Natural killer cell (primary cell): ENCODE measurements at regions not wholly inside any gene's neighbourhood (a gene's known extent, or its start where the extent isn't known, plus 50 kb on each side); places are given as distances from the start of the nearest gene placed in this dataset.
"Not testable (repeated sequence)": the region's sequence is repeated elsewhere in the genome, so short reads cannot be mapped to it uniquely, and the experiment has no call there.

Experiments used
- ATAC-seq, 3 donors: fragments of 150-1000 bp in 2 of 3; fragments of 200-7000 bp in 1 of 3; cut with Tn5 transposase; 1 replicate in 1 of 3; 2 replicates in 2 of 3; pipeline ENCODE4 v1.10.0; 2021; ENCODE audit warnings: mild to moderate bottlenecking in 2 of 3, moderate library complexity in 2 of 3
- DNase-seq, 2 donors: peaks; one replicate each; pipeline versions ENCODE4 v3.0.0 to v3.0.0-alpha.2; 2013 to 2021; ENCODE audit warnings: mixed read lengths in 1 of 2
- H3K27ac ChIP-seq: one replicate; pipeline ENCODE4 v1.5.1; 2013; ENCODE audit warnings: mild to moderate bottlenecking, low read length
- H3K27me3 ChIP-seq: one replicate; pipeline ENCODE4 v1.6.1; 2013; ENCODE audit warnings: low read length; ENCODE audit not compliant: control insufficient read depth, insufficient read depth
- H3K36me3 ChIP-seq: one replicate; pipeline ENCODE4 v1.6.1; 2013; ENCODE audit warnings: low read length; ENCODE audit not compliant: control insufficient read depth, insufficient read depth
- H3K4me1 ChIP-seq: one replicate; pipeline ENCODE4 v1.6.1; 2013; ENCODE audit warnings: low read length; ENCODE audit not compliant: control insufficient read depth, insufficient read depth
- H3K4me3 ChIP-seq: one replicate; pipeline ENCODE4 v1.5.1; 2013; ENCODE audit warnings: low read length
- H3K9me3 ChIP-seq: one replicate; pipeline ENCODE4 v1.6.1; 2013; ENCODE audit warnings: low read length; ENCODE audit not compliant: control insufficient read depth, insufficient read depth
- H3K27ac Mint-ChIP-seq, 2 donors: one replicate each; pipeline ENCODE4 v1.8.0; 2022; ENCODE audit warnings: mild to moderate bottlenecking in 2 of 2, mixed read lengths in 2 of 2, moderate library complexity in 1 of 2
- H3K27me3 Mint-ChIP-seq, 2 donors: one replicate each; pipeline ENCODE4 v1.8.0; 2022; ENCODE audit warnings: low read depth in 2 of 2, mixed read lengths in 2 of 2
- H3K36me3 Mint-ChIP-seq: one replicate; pipeline ENCODE4 v1.8.0; 2022; ENCODE audit warnings: mixed read lengths
- H3K4me1 Mint-ChIP-seq, 2 donors: one replicate each; pipeline ENCODE4 v1.8.0; 2022; ENCODE audit warnings: mixed read lengths in 2 of 2
- H3K4me3 Mint-ChIP-seq: one replicate; pipeline ENCODE4 v1.8.0; 2022; ENCODE audit warnings: mild to moderate bottlenecking, moderate library complexity, mixed read lengths
- H3K9me3 Mint-ChIP-seq, 2 donors: one replicate each; pipeline ENCODE4 v1.8.0; 2022; ENCODE audit warnings: mixed read lengths in 2 of 2
- WGBS: methylation state at CpG from one replicate; pipeline ENCODE4 v1.1.7; 2013; ENCODE audit warnings: missing lambda C conversion rate; ENCODE audit not compliant: insufficient coverage; 5-methylcytosine and 5-hydroxymethylcytosine counted together
- intact Hi-C: fragments of 100-400 bp; cut with micrococcal nuclease; formaldehyde crosslinking; loops from one replicate; pipeline ENCODE4 v1.14.2; 2022
- TF ChIP-seq, protein P1 (sequence below): fragments of 200-600 bp; IDR thresholded peaks from one replicate; pipeline ENCODE4 v1.8.0; 2022; ENCODE audit warnings: antibody characterized with exemption

DNA sequence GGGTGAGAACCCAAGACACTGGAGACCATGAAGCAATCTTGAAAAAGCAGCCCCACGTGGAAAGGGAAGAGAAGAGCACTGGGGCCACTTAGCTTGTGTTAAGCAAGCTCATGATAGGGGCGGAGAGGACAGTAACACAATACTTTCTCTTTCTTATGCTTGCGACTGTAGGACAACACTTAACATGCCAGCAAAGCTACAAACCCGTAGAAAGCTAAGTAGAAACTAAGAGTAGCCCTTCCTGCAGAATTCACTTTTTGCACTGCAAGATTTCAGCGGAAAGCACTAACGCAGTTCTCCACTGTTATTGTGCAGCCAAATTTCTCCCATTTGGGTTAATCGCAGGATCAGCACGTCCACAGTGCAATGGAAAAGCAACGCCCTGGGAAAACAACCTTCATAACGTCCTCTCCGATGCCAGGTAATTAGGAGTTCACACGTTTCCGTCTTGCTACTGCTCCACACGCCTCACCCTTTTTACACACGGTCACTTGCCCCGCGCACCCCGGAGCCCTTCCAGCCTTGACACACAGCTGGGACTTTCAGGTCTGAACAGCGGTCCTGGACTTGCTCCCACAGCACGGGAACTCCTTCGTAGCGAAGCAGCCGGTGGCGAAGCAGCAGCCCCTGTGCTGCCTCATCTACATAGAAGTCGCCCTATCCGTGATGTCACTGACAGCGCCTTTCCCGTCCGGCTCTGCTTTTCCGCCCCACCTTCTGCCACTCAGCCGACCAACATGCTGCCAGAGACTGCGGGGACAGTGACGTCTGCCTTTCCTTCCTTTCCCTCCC lies 148.6 kb downstream of the PPIAL4G start:
- Histone ChIP-seq H3K27ac (peak overlapping the region; percentile 80), H3K27me3 (peaks cover 5% of the 10 kb centered on the region), H3K4me3 (peak overlapping the region; percentile 58), H3K9me3 (no peaks in the 10 kb centered on the region), H3K36me3 (no peaks in the 10 kb centered on the region), H3K4me1 (peaks cover 14% of the 10 kb centered on the region)
- H3K27ac Mint-ChIP-seq = peak overlapping the region; percentile 93 to 95
- H3K4me3 Mint-ChIP-seq = peak overlapping the region; percentile 100
- under 1% methylated on average over 33 of the region's 33 CpGs for WGBS
- intact Hi-C loops = no loop called here
- ATAC-seq (peak; percentile 77 to 87 (median 81)), DNase-seq (peak; percentile 47 to 82)
- H3K4me1 Mint-ChIP-seq = peaks cover 23 to 33% of the 10 kb centered on the region in 2 donors
- H3K36me3 Mint-ChIP-seq = no peaks in the 10 kb centered on the region
- H3K9me3 Mint-ChIP-seq = no peaks in the 10 kb centered on the region
- H3K27me3 Mint-ChIP-seq = peaks cover 10 to 11% of the 10 kb centered on the region in 2 donors
- TF ChIP-seq, protein P1, sequence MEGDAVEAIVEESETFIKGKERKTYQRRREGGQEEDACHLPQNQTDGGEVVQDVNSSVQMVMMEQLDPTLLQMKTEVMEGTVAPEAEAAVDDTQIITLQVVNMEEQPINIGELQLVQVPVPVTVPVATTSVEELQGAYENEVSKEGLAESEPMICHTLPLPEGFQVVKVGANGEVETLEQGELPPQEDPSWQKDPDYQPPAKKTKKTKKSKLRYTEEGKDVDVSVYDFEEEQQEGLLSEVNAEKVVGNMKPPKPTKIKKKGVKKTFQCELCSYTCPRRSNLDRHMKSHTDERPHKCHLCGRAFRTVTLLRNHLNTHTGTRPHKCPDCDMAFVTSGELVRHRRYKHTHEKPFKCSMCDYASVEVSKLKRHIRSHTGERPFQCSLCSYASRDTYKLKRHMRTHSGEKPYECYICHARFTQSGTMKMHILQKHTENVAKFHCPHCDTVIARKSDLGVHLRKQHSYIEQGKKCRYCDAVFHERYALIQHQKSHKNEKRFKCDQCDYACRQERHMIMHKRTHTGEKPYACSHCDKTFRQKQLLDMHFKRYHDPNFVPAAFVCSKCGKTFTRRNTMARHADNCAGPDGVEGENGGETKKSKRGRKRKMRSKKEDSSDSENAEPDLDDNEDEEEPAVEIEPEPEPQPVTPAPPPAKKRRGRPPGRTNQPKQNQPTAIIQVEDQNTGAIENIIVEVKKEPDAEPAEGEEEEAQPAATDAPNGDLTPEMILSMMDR = no peak

DNA sequence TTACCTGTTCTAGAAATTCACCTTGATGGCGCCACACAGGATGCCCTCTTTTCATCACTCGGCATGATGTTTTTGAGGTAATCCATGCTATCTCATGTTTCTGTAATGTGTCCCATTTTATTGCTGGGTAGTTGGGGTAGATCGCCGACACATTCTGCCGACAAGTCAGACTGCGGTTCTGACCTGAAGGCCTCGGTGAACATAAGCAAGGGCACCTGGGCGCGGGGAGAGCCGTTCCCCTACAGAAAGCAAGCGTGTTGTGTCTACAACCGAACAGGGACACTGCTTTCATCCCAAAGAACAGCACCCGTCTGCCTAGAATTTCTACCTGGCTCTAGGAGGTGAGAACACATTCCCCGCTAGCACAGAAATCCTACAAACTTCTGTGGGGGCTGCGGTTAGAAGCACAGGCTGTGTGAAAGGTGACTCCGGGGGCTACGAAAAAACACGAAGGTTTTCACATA lies 149.2 kb downstream of the PPIAL4G start:
- Histone ChIP-seq H3K4me1 (peaks cover 14% of the 10 kb centered on the region), H3K27me3 (peaks cover 9% of the 10 kb centered on the region), H3K9me3 (no peaks in the 10 kb centered on the region), H3K4me3 (peak overlapping the region; percentile 58), H3K27ac (peak overlapping the region; percentile 80), H3K36me3 (no peaks in the 10 kb centered on the region)
- DNase-seq = no peak
- Mint-ChIP-seq H3K4me3 (peak overlapping the region; percentile 100), H3K4me1 (peaks cover 28 to 33% of the 10 kb centered on the region in 2 donors), H3K27ac (peak overlapping the region; percentile 93 to 95), H3K36me3 (no peaks in the 10 kb centered on the region), H3K27me3 (peaks cover 4 to 17% of the 10 kb centered on the region in 2 donors), H3K9me3 (no peaks in the 10 kb centered on the region)
- intact Hi-C loops = no loop called here
- ATAC-seq = peak in 1 of 3 donors; percentile 3
- TF ChIP-seq, protein P1 = no peak
- 11% methylated on average over 18 of the region's 18 CpGs for WGBS

DNA sequence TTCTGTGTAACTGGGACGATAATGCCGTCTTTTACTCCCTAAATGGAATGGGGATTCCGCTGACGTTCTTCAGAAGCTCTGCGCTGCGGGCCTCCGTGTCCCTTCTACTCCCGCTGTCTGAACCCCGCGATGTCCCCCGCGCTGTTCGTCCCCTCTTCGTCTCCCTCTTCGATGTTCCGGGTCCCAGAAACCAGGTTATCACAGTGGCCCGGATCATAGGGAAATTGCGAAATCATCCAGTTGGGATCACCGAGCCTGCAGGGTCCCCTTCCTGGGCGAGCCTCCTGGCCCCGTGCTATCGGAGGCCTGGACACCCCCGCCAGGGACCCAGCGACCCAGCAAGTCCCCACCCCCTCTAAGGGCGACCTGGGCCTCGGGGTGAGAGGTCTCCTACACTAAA lies 154.2 kb downstream of the PPIAL4G start:
- Mint-ChIP-seq H3K36me3 (no peaks in the 10 kb centered on the region), H3K9me3 (no peaks in the 10 kb centered on the region), H3K27ac (no peak overlapping the region), H3K4me3 (no peak overlapping the region), H3K27me3 (peaks cover 31 to 46% of the 10 kb centered on the region in 2 donors), H3K4me1 (peaks cover 2 to 11% of the 10 kb centered on the region in 2 donors)
- no peak for ATAC-seq
- 58% methylated on average over 26 of the region's 26 CpGs for WGBS
- no peak for DNase-seq
- no peaks in the 10 kb centered on the region for H3K36me3 ChIP-seq
- H3K9me3 ChIP-seq = no peaks in the 10 kb centered on the region
- peaks cover 4% of the 10 kb centered on the region for H3K4me1 ChIP-seq
- intact Hi-C loops = no loop called here
- H3K27ac ChIP-seq = no peak overlapping the region
- H3K4me3 ChIP-seq = no peak overlapping the region
- peaks cover 11% of the 10 kb centered on the region for H3K27me3 ChIP-seq
- TF ChIP-seq, protein P1 = no peak

DNA sequence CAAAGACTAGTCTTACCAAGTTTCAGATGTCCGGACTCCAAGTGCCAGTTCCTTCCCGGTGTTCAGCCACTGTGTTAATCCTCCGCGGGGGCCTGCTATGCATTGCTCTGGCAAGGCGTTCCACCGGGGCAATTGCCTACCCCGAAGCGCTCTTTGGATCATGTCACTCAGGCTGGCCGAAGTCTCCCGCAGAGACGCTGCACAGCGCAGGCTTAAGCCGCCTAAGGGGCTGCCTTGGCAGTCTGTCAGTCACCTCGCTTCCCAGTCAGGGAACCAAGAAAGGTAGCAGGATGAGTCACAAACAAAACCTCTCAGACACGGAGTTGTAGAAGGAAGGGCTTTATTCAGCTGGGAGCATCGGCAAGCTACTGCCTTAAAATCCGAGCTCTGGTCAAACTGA lies 158.1 kb downstream of the PPIAL4G start:
- H3K36me3 Mint-ChIP-seq, H3K27ac Mint-ChIP-seq, H3K4me3 ChIP-seq, H3K9me3 Mint-ChIP-seq, DNase-seq, intact Hi-C loops, H3K9me3 ChIP-seq, H3K4me1 ChIP-seq, H3K27ac ChIP-seq, H3K4me3 Mint-ChIP-seq, H3K36me3 ChIP-seq, ATAC-seq: not testable (repeated sequence)
- WGBS = 96% methylated on average over 15 of the region's 17 CpGs
- peaks cover 43 to 50% of the 10 kb centered on the region in 2 donors for H3K27me3 Mint-ChIP-seq
- H3K4me1 Mint-ChIP-seq = peaks cover 8 to 16% of the 10 kb centered on the region in 2 donors
- peaks cover 11% of the 10 kb centered on the region for H3K27me3 ChIP-seq

DNA sequence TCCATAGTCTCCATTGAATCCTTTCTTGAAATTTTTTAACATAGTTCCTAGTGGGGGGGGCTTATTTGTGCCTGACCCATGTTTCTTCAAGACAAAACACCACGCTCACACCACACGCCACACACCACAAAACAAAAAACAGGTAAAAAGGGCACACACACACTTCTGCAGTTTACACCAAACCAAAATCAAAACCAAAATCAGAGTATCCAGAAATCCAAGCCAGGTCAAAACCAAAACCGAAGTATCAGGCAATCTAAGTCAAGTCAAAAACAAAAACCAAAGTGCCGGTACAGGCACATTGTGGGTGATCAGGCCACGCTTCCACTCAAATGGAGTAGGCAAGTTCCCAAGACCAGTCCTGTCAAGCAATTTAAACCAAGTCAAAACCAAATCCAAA lies 158.6 kb downstream of the PPIAL4G start:
- H3K27me3 ChIP-seq, H3K36me3 Mint-ChIP-seq, ATAC-seq, H3K4me1 ChIP-seq, H3K4me3 Mint-ChIP-seq, H3K9me3 Mint-ChIP-seq, H3K9me3 ChIP-seq, H3K36me3 ChIP-seq, intact Hi-C loops, DNase-seq, H3K4me3 ChIP-seq, H3K27ac Mint-ChIP-seq, H3K27ac ChIP-seq: not testable (repeated sequence)
- Mint-ChIP-seq H3K4me1 (peaks cover 9 to 14% of the 10 kb centered on the region in 2 donors), H3K27me3 (peaks cover 44 to 48% of the 10 kb centered on the region in 2 donors)
- WGBS = 94% methylated on average over 5 of the region's 5 CpGs

DNA sequence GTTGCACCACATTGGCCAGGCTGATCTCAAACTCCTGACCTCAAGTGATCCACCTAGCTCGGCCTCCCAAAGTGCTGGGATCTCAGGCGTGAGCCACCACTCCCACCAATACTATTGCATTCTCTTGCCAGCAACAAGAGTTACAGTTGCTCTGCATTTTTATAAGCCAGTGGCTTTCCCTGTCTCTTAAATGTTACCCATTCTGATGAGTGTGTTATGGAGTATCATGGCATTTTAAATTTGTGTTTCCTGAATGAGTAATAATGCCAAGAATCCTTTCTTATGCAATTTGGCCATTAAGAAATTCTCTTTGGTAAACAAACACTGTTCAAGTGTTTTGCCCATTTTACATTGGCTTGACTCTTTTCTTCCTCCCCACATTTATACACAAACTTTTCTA lies 163.0 kb downstream of the PPIAL4G start:
- ATAC-seq, H3K27ac ChIP-seq, DNase-seq, H3K27ac Mint-ChIP-seq, H3K27me3 ChIP-seq, H3K9me3 Mint-ChIP-seq, H3K36me3 Mint-ChIP-seq, H3K9me3 ChIP-seq, H3K4me3 ChIP-seq, intact Hi-C loops, H3K36me3 ChIP-seq: not testable (repeated sequence)
- WGBS = 100% methylated on average over 2 of the region's 2 CpGs
- Mint-ChIP-seq H3K4me1 (peaks cover 23 to 28% of the 10 kb centered on the region in 2 donors), H3K27me3 (peaks cover 51 to 59% of the 10 kb centered on the region in 2 donors), H3K4me3 (peak overlapping the region; percentile 14)
- H3K4me1 ChIP-seq = peaks cover 17% of the 10 kb centered on the region
